ENCODE measurements at regions not wholly inside any gene's neighbourhood (a gene's known extent, or its start where the extent isn't known, plus 50 kb on each side); places are given as distances from the start of the nearest gene placed in this dataset.
A peak's percentile ranks its signal among the peaks of the same experiment; 100 is the strongest.

GRCh38 chr7:113698556-113699220, 220.1 kb downstream of the PPP1R3A start:
- H4K20me1 ChIP-seq (ENCODE audit: insufficient read depth, low read length), result no peaks in the 10 kb centered on the region
- no peaks in the 10 kb centered on the region for H3K9me3 ChIP-seq (ENCODE audit: control insufficient read depth, insufficient read depth, low read length)
- no peak overlapping the region for H3K9ac ChIP-seq (ENCODE audit: low read depth, low read length)
- in situ Hi-C loops (cut with MboI; ENCODE audit: low sequenced_read_pairs) (loop anchor here (10.0 to 25.0 kb wide), 2 partner anchors 684 to 1136 kb away; no protein-coding TSS in a partner anchor), intact Hi-C loops (cut with micrococcal nuclease) (loop anchor here (1.0 to 2.0 kb wide), 4 partner anchors 276 to 1148 kb away; no protein-coding TSS in a partner anchor), dilution Hi-C loops (cut with HindIII; ENCODE audit: low sequenced_read_pairs, unreplicated experiment) (no loop called here)
- H3K4me3 ChIP-seq (ENCODE audit: insufficient read depth, low read depth, low read length), result no peak overlapping the region
- no peak overlapping the region for H2BK15ac ChIP-seq (ENCODE audit: low read depth, low read length)
- no peak overlapping the region for H3K23ac ChIP-seq (ENCODE audit: low read depth, low read length)
- BruUV-seq (replicated peaks), result no TSS peak
- TF ChIP-seq MAZ (IDR thresholded peaks at IDR 0.05; ENCODE audit: borderline replicate concordance, low read depth, low read length) (no peak), RFX5 (IDR thresholded peaks at IDR 0.05; ENCODE audit: low read depth, low read length) (no peak), NFE2L2 (IDR thresholded peaks at IDR 0.05; ENCODE audit: low read depth, low read length) (no peak), RAD21 (IDR thresholded peaks at IDR 0.05; ENCODE audit: low read length) (peak; percentile 56), SMC3 (IDR thresholded peaks at IDR 0.05; ENCODE audit: low read depth, low read length) (peak; percentile 54), RCOR1 (IDR thresholded peaks at IDR 0.05; ENCODE audit: insufficient replicate concordance, low read length) (no peak), MXI1 (IDR thresholded peaks at IDR 0.05; ENCODE audit: borderline replicate concordance, low read depth, low read length) (no peak), POLR2A (IDR thresholded peaks at IDR 0.05; ENCODE audit: low read depth, low read length) (no peak), ELK1 (IDR thresholded peaks at IDR 0.05; ENCODE audit: borderline replicate concordance, low read depth, low read length) (no peak), MAFK (IDR thresholded peaks at IDR 0.05; ENCODE audit: low read depth, low read length) (peak; percentile 68), CTCF (conservative IDR thresholded peaks at IDR 0.05; ENCODE audit: low read depth, low read length) (peak; percentile 70)
- no peak overlapping the region for H3K56ac ChIP-seq (ENCODE audit: extremely low read depth, insufficient read depth, low read length)
- no peak overlapping the region for H3K4ac ChIP-seq (ENCODE audit: low read depth, low read length)
- no CpG with 5 or more reads among the region's 6 CpGs for WGBS, 2 experiments (ENCODE audit: extremely low coverage in 2 of 2, insufficient read length in 1 of 2)
- H4K5ac ChIP-seq (ENCODE audit: low read depth, low read length), result no peak overlapping the region
- no peak overlapping the region for H2BK120ac ChIP-seq (ENCODE audit: low read depth, low read length)
- H4K91ac ChIP-seq (ENCODE audit: insufficient read depth, low read depth, low read length), result no peak overlapping the region
- no peak overlapping the region for H2AFZ ChIP-seq (replicated peaks; ENCODE audit: low read length, poor library complexity)
- H3K4me1 ChIP-seq (ENCODE audit: control insufficient read depth, insufficient read depth, low read length), result no peaks in the 10 kb centered on the region
- ATAC-seq (ENCODE audit: low read depth) (peak; percentile 70), DNase-seq (peak; percentile 39)
- no peak overlapping the region for H2BK5ac ChIP-seq (ENCODE audit: low read depth, low read length, poor library complexity, severe bottlenecking)
- no peak overlapping the region for H3K18ac ChIP-seq (ENCODE audit: low read depth, low read length)
- no peak overlapping the region for H3K4me2 ChIP-seq (ENCODE audit: low read depth, low read length)
- H2BK20ac ChIP-seq (ENCODE audit: low read depth, low read length), result no peak overlapping the region
- H3K36me3 ChIP-seq (ENCODE audit: control insufficient read depth, insufficient read depth, low read length), result no peaks in the 10 kb centered on the region
- no peak overlapping the region for H2AK9ac ChIP-seq (replicated peaks; ENCODE audit: low read depth, low read length, poor library complexity)
- no peaks in the 10 kb centered on the region for H3K79me1 ChIP-seq (ENCODE audit: low read depth in 1 of 2, low read length in 2 of 2)
- no peak overlapping the region for H2AK5ac ChIP-seq (ENCODE audit: low read depth, low read length)
- no peaks in the 10 kb centered on the region for H3K27me3 ChIP-seq (ENCODE audit: control insufficient read depth, insufficient read depth, low read length)
- H4K8ac ChIP-seq (ENCODE audit: low read depth in 2 of 2, low read length in 2 of 2), result no peak overlapping the region
- no peak overlapping the region for H3K14ac ChIP-seq (replicated peaks; ENCODE audit: low read depth, low read length)
- ChIA-PET CTCF (no interaction called here), POLR2A (ENCODE audit: unreplicated experiment) (no interaction called here)
- no peak overlapping the region for H3K27ac ChIP-seq (ENCODE audit: insufficient read depth, low read length)
- H3K9me1 ChIP-seq (ENCODE audit: insufficient read depth, low read length), result no peaks in the 10 kb centered on the region

Data from IMR-90 (cell line).